ENCODE measurements at regions not wholly inside any gene's neighbourhood (a gene's known extent, or its start where the extent isn't known, plus 50 kb on each side); places are given as distances from the start of the nearest gene placed in this dataset.

DNA sequence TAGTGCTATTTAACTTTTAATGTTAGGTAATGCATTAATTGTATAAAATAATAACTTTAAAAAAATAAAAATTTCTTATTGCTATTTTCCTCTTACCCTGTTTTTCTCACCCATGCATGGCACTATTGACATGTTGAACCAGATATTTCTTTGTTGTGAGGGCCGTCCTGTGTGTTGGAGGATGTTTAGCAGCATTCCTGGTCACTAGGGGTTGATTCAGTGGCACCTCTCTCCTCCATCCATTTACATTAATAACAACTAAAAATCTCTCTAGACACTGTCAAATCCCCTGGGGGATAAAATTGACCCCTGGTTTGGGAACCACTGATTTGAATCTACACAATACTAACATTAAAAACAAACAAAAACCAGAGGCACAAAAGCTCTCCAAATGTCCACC, 147.5 kb upstream of the MIS18BP1 start:
- TF ChIP-seq, protein P1, sequence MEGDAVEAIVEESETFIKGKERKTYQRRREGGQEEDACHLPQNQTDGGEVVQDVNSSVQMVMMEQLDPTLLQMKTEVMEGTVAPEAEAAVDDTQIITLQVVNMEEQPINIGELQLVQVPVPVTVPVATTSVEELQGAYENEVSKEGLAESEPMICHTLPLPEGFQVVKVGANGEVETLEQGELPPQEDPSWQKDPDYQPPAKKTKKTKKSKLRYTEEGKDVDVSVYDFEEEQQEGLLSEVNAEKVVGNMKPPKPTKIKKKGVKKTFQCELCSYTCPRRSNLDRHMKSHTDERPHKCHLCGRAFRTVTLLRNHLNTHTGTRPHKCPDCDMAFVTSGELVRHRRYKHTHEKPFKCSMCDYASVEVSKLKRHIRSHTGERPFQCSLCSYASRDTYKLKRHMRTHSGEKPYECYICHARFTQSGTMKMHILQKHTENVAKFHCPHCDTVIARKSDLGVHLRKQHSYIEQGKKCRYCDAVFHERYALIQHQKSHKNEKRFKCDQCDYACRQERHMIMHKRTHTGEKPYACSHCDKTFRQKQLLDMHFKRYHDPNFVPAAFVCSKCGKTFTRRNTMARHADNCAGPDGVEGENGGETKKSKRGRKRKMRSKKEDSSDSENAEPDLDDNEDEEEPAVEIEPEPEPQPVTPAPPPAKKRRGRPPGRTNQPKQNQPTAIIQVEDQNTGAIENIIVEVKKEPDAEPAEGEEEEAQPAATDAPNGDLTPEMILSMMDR (IDR thresholded peaks at IDR 0.05; ENCODE audit: insufficient read depth, low read length, poor library complexity, severe bottlenecking), result no peak
- TF ChIP-seq EZH2phosphoT487 (conservative IDR thresholded peaks at IDR 0.05; ENCODE audit: low read length), result no peak
